EH (cell line): ENCODE measurements at regions not wholly inside any gene's neighbourhood (a gene's known extent, or its start where the extent isn't known, plus 50 kb on each side); places are given as distances from the start of the nearest gene placed in this dataset.
"Not testable (repeated sequence)": the region's sequence is repeated elsewhere in the genome, so short reads cannot be mapped to it uniquely, and the experiment has no call there.

Experiments
- DNase-seq: peaks from one replicate; pipeline ENCODE4 v3.0.0-alpha.2; 2015; ENCODE audit warnings: low read depth

GRCh38 chr11:69219991-69220390, 64.3 kb downstream of the SMIM38 start:
- DNase-seq: no peak

GRCh38 chr11:69220561-69221051, 64.9 kb downstream of the SMIM38 start:
- no peak for DNase-seq

GRCh38 chr11:69221086-69221485, 65.4 kb downstream of the SMIM38 start:
- DNase-seq: no peak

- not testable (repeated sequence) for DNase-seq
Observed at GRCh38 chr11:69221636-69222035, 65.9 kb downstream of the SMIM38 start.

GRCh38 chr11:69227271-69227670, 66.7 kb upstream of the MYEOV start:
- DNase-seq: no peak

GRCh38 chr11:69229511-69229910, 64.4 kb upstream of the MYEOV start:
- no peak for DNase-seq

GRCh38 chr11:69230856-69231425, 63.0 kb upstream of the MYEOV start:
- no peak for DNase-seq

- DNase-seq: no peak
Observed at GRCh38 chr11:69231466-69232018, 62.4 kb upstream of the MYEOV start.

GRCh38 chr11:69232821-69233743, 60.9 kb upstream of the MYEOV start:
- no peak for DNase-seq

- DNase-seq: no peak
Observed at GRCh38 chr11:69233744-69234570, 60.0 kb upstream of the MYEOV start.

GRCh38 chr11:69234740-69235710, 58.9 kb upstream of the MYEOV start:
- DNase-seq: no peak

GRCh38 chr11:69238573-69239351, 55.2 kb upstream of the MYEOV start:
- DNase-seq: no peak

- DNase-seq: no peak
Observed at GRCh38 chr11:69239641-69240040, 54.3 kb upstream of the MYEOV start.

GRCh38 chr11:69240332-69241074, 53.5 kb upstream of the MYEOV start:
- peak; percentile 37 for DNase-seq

GRCh38 chr11:69241075-69241740, 52.7 kb upstream of the MYEOV start:
- DNase-seq: no peak

GRCh38 chr11:69241844-69242243, 52.1 kb upstream of the MYEOV start:
- DNase-seq: no peak

GRCh38 chr11:69242266-69242920, 51.6 kb upstream of the MYEOV start:
- no peak for DNase-seq

- DNase-seq: no peak
Observed at GRCh38 chr11:69243496-69244200, 50.3 kb upstream of the MYEOV start.
